ENCODE measurements at regions not wholly inside any gene's neighbourhood (a gene's known extent, or its start where the extent isn't known, plus 50 kb on each side); places are given as distances from the start of the nearest gene placed in this dataset.
"Not testable (repeated sequence)": the region's sequence is repeated elsewhere in the genome, so short reads cannot be mapped to it uniquely, and the experiment has no call there.

GRCh38 chr13:28606466-28606865, 52.5 kb upstream of the POMP start:
- no peak overlapping the region for H3K4me3 Mint-ChIP-seq
- Histone ChIP-seq H2AK5ac (ENCODE audit: insufficient read length, low read length) (no peak overlapping the region), H3K27me3 (ENCODE audit: insufficient read depth, low read length) (no peaks in the 10 kb centered on the region), H2AFZ (ENCODE audit: low read length) (no peak overlapping the region), H3K79me2 (ENCODE audit: insufficient read depth, low read length) (no peaks in the 10 kb centered on the region), H4K5ac (ENCODE audit: insufficient read length, low read depth, low read length) (no peak overlapping the region), H3K27ac (ENCODE audit: insufficient read length, low read depth, low read length) (no peak overlapping the region), H3K4me2 (ENCODE audit: insufficient read depth, insufficient read length, low read length) (no peak overlapping the region), H3K18ac (ENCODE audit: insufficient read length, low read depth, low read length) (no peak overlapping the region), H2BK120ac (ENCODE audit: low read depth, low read length, poor library complexity, severe bottlenecking) (no peak overlapping the region), H3K23ac (ENCODE audit: insufficient read length, low read depth, low read length) (no peak overlapping the region), H4K8ac (replicated peaks; ENCODE audit: insufficient read length, low read depth, low read length) (no peak overlapping the region), H2BK12ac (ENCODE audit: insufficient read length, low read depth, low read length) (no peak overlapping the region), H3K9ac (ENCODE audit: extremely low read depth, insufficient read length, low read length) (no peak overlapping the region), H3K4me1 (ENCODE audit: insufficient read depth, low read length) (no peaks in the 10 kb centered on the region), H3T11ph (ENCODE audit: low read length) (no peak overlapping the region), H4K20me1 (ENCODE audit: control insufficient read depth, insufficient read depth, insufficient read length) (no peaks in the 10 kb centered on the region), H3K4ac (ENCODE audit: low read depth, low read length) (no peak overlapping the region), H3K79me1 (ENCODE audit: insufficient read depth, low read depth, low read length, poor library complexity, severe bottlenecking) (no peaks in the 10 kb centered on the region), H2BK20ac (ENCODE audit: low read depth, low read length, poor library complexity, severe bottlenecking) (no peak overlapping the region), H3K23me2 (ENCODE audit: insufficient read length, low read depth, low read length, poor library complexity, severe bottlenecking) (no peaks in the 10 kb centered on the region), H3K9me3 (ENCODE audit: control insufficient read depth, low read depth, low read length) (no peaks in the 10 kb centered on the region), H4K91ac (ENCODE audit: insufficient read length, low read depth, low read length) (no peak overlapping the region), H3K56ac (ENCODE audit: insufficient read length, low read depth, low read length) (no peak overlapping the region), H2BK15ac (ENCODE audit: low read depth, low read length) (no peak overlapping the region), H3K14ac (ENCODE audit: insufficient read depth, low read length) (no peak overlapping the region), H2BK5ac (ENCODE audit: insufficient read length, low read length) (no peak overlapping the region)
- H3K27me3 Mint-ChIP-seq (ENCODE audit: low read depth) = peaks cover 3% of the 10 kb centered on the region; the same call in 1 of the 2 replicates
- DNase-seq = no peak
- no peak overlapping the region for H3K27ac Mint-ChIP-seq
- TF ChIP-seq CTCF (conservative IDR thresholded peaks at IDR 0.05) = no peak
- no peaks in the 10 kb centered on the region for H3K36me3 Mint-ChIP-seq (ENCODE audit: insufficient read depth in 1 of 3, low read depth in 3 of 3)
- no peaks in the 10 kb centered on the region; a peak in 1 of 5 replicates for H3K9me3 Mint-ChIP-seq
- WGBS (ENCODE audit: extremely low coverage, insufficient read length, low lambda C conversion rate) = no CpG with 5 or more reads among the region's 5 CpGs
- peaks cover 7 to 9% of the 10 kb centered on the region in 2 experiments for H3K4me1 Mint-ChIP-seq

GRCh38 chr13:28605147-28605546, 53.8 kb upstream of the POMP start:
- not testable (repeated sequence) for H3K18ac ChIP-seq (ENCODE audit: insufficient read length, low read depth, low read length); H3K4me1 ChIP-seq (ENCODE audit: insufficient read depth, low read length); H2BK20ac ChIP-seq (ENCODE audit: low read depth, low read length, poor library complexity, severe bottlenecking); H3K27me3 ChIP-seq (ENCODE audit: insufficient read depth, low read length); H3K36me3 Mint-ChIP-seq (ENCODE audit: insufficient read depth in 1 of 3, low read depth in 3 of 3); H3K23ac ChIP-seq (ENCODE audit: insufficient read length, low read depth, low read length); H4K20me1 ChIP-seq (ENCODE audit: control insufficient read depth, insufficient read depth, insufficient read length); H3K27me3 Mint-ChIP-seq (ENCODE audit: low read depth); H3K79me1 ChIP-seq (ENCODE audit: insufficient read depth, low read depth, low read length, poor library complexity, severe bottlenecking); H3K56ac ChIP-seq (ENCODE audit: insufficient read length, low read depth, low read length); H3K9me3 ChIP-seq (ENCODE audit: control insufficient read depth, low read depth, low read length); H3T11ph ChIP-seq (ENCODE audit: low read length); H3K9me3 Mint-ChIP-seq; H4K8ac ChIP-seq (replicated peaks; ENCODE audit: insufficient read length, low read depth, low read length); H3K4ac ChIP-seq (ENCODE audit: low read depth, low read length); H3K23me2 ChIP-seq (ENCODE audit: insufficient read length, low read depth, low read length, poor library complexity, severe bottlenecking); H4K5ac ChIP-seq (ENCODE audit: insufficient read length, low read depth, low read length); H3K14ac ChIP-seq (ENCODE audit: insufficient read depth, low read length); H3K27ac Mint-ChIP-seq; H3K4me2 ChIP-seq (ENCODE audit: insufficient read depth, insufficient read length, low read length); H2AFZ ChIP-seq (ENCODE audit: low read length); H2AK5ac ChIP-seq (ENCODE audit: insufficient read length, low read length); H2BK15ac ChIP-seq (ENCODE audit: low read depth, low read length); H3K4me3 Mint-ChIP-seq; H2BK12ac ChIP-seq (ENCODE audit: insufficient read length, low read depth, low read length); H3K27ac ChIP-seq (ENCODE audit: insufficient read length, low read depth, low read length); H3K79me2 ChIP-seq (ENCODE audit: insufficient read depth, low read length); DNase-seq; H2BK120ac ChIP-seq (ENCODE audit: low read depth, low read length, poor library complexity, severe bottlenecking); H2BK5ac ChIP-seq (ENCODE audit: insufficient read length, low read length); H4K91ac ChIP-seq (ENCODE audit: insufficient read length, low read depth, low read length); H3K9ac ChIP-seq (ENCODE audit: extremely low read depth, insufficient read length, low read length)
- no CpG with 5 or more reads among the region's 3 CpGs for WGBS (ENCODE audit: extremely low coverage, insufficient read length, low lambda C conversion rate)
- H3K4me1 Mint-ChIP-seq = peaks cover 9 to 13% of the 10 kb centered on the region in 2 experiments

All from H9 (cell line).